OCI-LY7 (cell line): ENCODE measurements at regions not wholly inside any gene's neighbourhood (a gene's known extent, or its start where the extent isn't known, plus 50 kb on each side); places are given as distances from the start of the nearest gene placed in this dataset.

ENCODE experiments used
- CTCF ChIP-seq: fragments of 200-600 bp; sonication (generic); conservative IDR thresholded peaks from 2 replicates; pipeline ENCODE4 v1.5.1; 2014; ENCODE audit warnings: mild to moderate bottlenecking, antibody characterized with exemption, low read length, moderate library complexity, mixed read lengths
- EZH2phosphoT487 ChIP-seq: fragments of 200-600 bp; sonication (generic); IDR thresholded peaks from 2 replicates; pipeline ENCODE4 v1.6.1; 2018; ENCODE audit warnings: low read depth, borderline replicate concordance, mild to moderate bottlenecking, mixed run types, antibody characterized with exemption, low read length, moderate library complexity, mixed read lengths

DNA sequence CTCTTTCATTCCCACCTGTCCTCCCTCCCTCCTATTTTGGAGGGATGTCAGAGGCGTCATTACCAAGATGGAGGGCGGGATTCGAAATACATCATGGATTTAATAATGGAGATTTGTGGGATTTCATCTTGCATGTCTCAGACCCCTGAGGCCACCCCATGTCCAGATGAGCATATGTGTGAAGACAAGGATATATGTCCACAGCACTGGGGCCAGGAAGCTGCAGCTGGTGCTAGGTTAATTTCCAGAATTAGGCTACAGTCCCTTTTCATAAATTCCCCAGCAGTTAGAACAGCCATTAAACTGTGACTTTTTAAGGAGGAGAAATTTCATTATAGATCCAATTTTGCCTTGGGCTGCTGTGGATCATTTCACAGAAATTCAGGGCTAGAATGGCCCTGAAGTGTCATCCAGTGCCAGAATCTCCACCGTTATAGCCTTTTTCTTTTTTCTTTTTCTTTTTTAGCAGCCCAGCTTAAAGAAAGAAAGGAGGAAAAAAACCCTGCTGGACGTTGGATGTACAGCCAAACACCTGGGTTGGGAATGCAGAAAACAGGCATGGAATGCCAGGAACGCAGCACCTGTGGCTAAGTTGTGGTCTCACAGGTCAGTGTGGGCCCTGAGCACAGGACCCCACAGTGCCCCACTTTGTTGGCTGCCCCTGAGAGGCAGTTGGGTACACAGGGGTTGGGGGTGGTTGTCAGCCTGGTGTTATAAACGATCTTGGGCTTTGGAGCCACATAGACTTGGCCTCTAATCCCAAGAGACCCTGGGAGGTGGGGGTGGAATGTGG, 50.2 kb upstream of the CXCL14 start:
- TF ChIP-seq CTCF = no peak
- TF ChIP-seq EZH2phosphoT487 = no peak
